HG02588 (cell line): ENCODE measurements at regions not wholly inside any gene's neighbourhood (a gene's known extent, or its start where the extent isn't known, plus 50 kb on each side); places are given as distances from the start of the nearest gene placed in this dataset.

Source experiments
- ATAC-seq: cut with Tn5 transposase; IDR thresholded peaks from one replicate; pipeline ENCODE4 v1.9.1; 2021; ENCODE audit warnings: mild to moderate bottlenecking, moderate library complexity; ENCODE audit not compliant: unreplicated experiment

DNA sequence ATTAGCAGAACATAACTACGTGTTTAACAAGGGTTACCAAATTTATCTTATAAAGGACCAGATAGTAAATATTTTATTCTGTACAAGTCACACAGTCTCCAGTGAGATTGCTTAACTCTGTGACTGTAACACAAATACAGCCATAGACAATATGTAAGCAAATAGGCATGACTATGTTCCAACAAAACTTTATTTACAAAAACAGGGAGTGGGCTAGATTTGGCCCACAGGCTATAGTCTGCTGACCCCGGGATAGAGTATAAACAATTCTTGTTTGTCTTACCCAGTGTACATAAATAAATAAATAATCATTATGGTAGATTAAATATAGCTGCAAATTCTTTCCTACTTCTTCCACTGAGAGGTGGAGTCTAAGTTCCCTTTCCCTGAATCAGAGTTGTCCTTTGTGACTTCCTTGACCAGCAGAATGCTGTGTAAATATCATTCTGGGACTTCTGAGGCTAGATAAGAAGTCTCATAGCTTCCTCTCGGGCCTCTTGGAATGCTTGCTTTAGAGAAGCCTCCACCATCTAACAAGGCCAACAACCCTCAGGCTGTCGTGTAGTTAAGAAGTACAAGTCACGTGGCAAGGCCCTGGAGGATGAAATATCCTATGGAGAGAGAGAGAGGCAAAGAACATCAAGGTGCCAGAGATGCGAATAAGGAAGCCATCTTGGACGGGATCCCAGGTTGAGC, 59.1 kb upstream of the TMEM244 start:
- no peak for ATAC-seq

DNA sequence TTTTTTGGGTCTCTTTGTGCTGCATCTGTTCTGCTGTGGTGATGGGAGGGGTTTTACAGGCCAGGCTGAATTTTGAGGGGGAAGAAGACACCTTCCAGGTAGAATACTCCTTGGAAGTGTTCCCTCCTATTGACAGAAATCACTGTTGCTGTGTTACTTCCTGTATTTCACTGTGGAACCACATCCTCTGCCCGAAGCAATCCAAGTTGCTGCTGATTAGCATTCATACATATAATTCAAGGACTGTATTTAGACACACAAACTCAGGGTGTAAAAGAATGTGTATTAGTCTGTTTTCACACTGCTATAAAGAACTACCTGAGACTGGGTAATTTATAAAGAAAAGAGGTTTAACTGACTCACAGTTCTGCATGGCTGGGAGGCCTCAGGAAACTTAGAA, 50.6 kb upstream of the TMEM244 start:
- ATAC-seq, result no peak
